HG03342 (cell line): ENCODE measurements at regions not wholly inside any gene's neighbourhood (a gene's known extent, or its start where the extent isn't known, plus 50 kb on each side); places are given as distances from the start of the nearest gene placed in this dataset.

Experiments used
- ATAC-seq: cut with Tn5 transposase; IDR thresholded peaks from one replicate; pipeline ENCODE4 v1.9.1; 2021; ENCODE audit warnings: mild to moderate bottlenecking, moderate library complexity; ENCODE audit not compliant: unreplicated experiment

DNA sequence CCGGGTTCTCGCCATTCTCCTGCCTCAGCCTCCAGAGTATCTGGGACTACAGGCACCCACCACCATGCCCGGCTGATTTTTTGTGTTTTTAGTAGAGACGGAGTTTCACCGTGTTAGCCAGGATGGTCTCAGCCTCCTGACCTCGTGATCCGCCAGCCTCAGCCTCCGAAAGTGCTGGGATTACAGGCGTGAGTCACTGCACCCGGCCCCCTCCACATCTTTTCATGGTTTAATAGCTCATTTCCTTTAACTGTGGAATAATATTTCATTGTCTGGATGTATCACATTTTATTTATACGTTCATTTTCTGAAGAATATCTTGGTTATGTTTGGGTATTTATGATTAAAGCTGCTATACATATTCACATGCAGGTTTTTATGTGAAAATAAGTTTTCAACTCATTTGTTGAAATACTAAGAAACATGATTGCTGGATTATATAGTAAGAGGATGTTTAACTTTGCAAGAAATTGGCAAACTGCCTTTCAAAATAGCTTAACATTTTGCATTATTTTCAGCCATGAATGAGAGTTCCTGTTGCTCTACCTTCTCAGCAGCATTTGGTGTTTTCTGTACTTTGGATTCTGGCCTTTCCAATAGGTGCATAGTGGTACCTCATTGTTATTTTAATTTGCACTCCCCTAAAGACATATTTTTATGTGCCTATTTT lies 591.9 kb downstream of the TECRL start:
- ATAC-seq: no peak

DNA sequence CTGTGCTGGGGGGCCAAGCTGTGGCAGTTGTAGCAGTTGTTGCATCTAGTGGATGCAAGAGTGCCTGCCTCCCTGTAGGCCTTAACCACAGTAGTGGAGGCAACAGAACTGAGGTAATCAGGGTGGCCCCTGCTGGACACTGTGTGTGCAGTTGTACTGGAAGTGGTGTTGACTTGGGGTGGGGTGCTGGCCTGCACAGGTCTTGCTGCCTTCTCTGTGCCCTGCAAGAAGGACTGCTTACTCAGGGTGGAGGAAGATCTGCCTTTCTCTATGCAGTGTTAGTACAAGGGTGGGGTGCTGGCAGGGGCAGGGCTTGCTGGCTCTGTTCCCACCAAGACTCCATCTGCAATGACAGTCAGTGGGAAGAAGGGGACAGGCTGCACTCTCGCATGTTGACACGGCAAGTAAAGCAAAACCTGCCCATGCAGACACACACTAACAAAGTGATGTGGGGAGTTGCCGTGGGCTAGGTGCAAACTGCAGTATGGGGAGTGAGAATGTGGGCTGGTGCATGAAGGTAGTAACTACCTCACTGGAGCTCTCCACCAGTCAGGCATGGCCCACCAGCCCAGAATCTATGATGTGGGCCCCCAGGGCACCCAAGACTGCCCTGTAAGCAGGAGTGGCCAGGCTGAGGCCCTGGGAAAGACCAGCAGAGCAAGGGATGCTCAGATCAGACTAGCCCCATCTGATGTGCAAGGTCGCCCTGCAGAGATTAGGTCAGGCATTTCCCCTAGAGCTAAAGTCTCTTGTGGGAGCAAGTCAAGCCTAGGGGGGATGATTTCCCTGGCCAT lies 594.9 kb downstream of the TECRL start:
- ATAC-seq: no peak

DNA sequence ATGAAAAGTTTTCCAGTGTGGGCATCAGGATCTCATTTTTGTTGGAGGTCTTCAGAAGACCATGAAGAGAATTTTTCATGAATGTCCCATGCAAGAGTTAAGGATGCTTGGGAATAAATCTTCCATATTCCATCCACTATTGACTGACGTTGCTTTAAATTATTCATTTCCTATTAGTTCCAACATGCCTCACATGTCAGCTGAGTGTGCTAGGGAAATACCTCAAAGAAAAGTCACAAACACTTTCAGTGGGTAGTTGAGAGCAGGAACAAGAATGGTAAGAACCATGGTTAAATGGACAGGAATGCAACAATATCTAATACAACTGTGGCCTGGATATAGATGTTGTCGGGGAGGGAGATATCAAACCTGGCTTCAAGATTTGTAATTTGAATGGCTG lies 610.1 kb downstream of the TECRL start:
- no peak for ATAC-seq

DNA sequence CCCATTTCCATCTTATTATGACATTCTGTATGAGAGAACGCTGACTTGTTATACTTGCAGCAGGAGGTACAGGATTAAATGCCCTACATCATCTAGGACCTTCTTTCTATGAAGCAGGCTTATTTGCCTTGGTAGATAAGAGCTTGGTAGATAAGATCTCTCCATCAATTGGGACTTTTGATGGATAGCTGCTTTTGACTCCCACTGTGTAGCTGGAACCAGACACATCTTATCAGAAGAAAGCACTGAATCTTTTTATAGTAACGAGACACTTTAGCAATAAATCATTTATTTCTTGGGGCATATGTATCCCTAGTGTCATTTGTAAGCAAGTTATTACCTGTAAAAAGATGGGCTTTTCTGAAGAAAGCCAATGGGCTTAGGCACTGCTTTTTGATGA lies 613.9 kb downstream of the TECRL start:
- ATAC-seq: no peak

DNA sequence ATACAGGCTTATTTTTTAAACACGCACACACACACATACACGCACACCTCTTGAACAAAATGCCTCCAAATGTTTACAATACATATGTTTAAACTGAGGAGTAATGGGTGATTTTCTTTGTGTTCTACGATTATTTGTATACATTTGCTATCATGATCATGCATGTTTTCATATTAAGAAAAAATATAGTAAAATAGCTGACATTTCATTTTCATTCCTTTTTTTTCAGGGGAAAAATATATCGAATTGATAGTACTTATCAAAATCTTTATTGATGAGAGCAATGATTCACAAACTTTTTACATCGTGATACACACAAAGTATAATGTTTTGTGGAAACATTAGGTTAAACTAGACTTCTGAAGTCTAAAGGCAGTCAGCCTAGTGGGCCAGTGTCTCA lies 618.9 kb downstream of the TECRL start:
- ATAC-seq: no peak

DNA sequence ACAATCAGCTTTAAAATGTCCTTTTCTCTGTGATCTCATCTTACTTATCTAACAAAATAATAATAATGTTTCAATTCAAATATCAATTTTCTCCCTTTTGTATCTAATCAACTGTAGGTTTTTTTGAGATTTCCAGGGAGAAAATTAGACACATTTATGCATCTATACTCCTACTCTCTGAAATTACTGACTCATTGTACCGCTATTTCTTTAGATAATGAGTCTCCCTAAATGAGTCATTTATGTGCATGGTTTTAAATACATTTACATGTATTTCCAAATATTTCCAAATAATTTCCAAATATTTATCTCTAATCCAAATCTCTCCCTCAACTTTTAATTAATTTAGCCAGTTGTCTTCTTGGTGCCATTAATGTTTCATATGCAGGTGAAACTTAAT lies 621.0 kb downstream of the TECRL start:
- ATAC-seq: no peak

DNA sequence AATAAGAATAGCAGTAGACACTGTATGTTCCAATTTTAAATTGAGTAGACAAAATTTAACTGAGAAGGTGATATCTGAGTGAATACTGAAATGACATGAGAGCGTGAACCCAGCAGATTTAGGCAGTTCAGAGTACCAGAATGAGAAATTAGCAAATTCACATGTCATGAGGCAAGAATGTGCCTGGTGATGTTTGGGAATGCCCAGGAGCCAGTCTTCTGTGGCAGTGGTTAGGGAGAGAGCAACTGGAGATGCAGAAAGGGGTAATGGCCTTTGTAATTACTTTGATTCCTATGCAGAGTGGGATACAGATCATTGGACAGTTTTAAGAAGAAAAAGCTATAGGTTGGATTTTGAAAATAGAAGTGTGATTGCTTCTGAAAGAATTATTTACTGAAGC lies 621.9 kb downstream of the TECRL start:
- no peak for ATAC-seq

DNA sequence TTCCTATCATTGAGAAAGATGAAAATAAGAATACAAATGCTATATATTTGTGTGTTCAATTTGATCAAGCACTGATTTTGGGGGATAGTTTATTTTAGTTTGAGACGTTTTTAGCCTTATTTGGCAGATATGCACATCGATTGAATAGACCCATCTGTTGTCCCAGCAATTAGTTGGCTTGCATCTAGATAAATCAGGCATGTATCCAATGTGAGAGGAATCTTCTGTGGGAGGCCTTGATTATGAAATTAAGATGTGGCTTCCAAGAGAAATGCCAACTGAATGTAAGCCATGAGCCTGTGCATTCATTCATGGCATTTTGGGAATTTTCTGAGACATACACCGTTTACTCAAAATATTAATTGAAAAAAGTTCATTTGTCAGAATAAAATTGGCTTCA lies 623.1 kb downstream of the TECRL start:
- ATAC-seq: no peak

DNA sequence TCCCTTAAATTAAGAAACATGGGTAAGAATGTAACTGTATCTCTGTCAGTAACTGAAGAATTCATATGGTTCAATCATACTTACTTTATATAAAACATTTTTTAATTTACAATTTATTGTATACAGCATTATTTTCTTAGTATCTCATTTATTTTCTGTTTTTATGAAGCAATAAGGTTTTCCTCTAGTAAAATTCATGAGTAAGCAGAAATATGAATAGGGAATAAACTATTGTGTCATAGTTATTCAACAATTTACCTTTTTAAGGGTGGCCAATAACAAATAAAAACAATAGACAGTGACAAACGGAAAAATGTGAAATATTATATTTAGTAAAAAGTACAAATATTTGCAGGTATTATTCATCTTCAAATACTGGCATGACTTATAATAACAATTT lies 624.4 kb downstream of the TECRL start:
- ATAC-seq: no peak

DNA sequence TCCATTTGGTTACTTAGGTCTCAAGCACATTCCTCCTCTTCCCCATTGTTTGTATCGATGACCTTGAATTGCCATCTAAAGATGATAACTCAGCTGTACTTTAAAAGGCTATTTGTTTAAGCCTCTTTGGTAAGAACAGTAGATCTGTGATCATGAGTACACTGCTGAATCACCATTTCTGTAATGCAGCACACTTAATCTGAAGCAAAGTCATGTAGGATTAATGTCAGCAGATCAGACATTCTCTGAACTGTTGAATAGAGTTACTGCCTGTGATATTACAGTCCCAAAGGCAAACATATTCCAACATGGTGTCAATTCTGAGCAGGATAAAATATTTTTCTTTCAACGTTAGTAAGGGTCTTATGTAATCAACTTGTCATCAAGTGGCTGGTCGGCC lies 631.6 kb downstream of the TECRL start:
- ATAC-seq: no peak

DNA sequence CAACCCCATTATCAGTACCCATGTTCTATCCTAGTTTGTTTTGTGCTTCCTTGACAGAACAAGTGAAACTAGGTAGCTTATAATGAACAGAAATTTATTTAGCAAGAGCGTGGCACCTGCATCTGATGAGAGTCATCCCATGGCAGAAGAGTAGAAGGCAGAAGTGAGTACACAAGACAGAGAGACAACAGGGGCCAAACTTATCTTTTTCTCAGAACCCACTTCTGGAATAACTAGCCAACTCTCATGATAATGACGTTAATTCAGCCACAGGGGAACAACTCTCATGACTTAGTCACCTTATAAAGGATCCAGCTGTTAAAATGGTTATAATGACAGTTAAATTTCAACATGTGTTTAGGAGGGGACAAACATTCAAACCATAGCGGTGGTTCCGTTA lies 644.9 kb downstream of the TECRL start:
- no peak for ATAC-seq

DNA sequence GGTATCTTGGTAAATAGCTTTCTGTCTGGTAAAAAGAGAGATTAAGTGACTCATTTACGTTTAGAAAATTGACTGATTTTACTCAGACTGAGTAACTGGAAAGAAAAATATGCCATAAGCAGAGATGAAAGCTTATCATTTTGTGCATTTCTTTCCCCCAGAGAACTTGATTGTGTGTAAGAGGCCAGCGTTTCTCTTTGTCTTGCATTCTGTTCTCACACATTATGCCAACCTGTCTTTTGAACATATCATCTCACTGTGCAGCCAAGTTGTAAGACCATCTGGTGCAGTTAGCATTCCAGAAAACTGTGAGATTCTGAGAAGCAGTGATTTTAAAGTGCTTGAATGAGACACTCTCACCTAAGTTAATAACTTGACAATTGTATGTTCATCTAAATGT lies 651.3 kb downstream of the TECRL start:
- ATAC-seq: no peak

DNA sequence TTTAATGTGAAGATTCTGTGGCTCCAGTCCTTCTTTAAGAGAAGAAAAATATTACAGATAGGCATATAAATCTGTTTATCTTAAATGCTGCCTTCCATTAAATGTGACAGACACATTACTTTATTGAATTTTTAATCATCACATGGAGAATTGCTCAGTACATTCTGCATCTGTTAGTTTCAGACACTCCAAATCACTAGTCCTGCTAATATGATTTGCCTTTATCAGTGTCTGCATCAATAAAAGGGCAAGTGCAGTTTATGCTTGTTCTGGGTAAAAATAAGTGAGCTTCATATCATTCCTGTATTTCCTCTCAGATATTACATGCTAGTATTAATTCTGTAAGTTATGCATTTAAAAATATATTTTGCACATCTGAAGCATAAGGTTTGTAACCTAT lies 666.4 kb downstream of the TECRL start:
- no peak for ATAC-seq

DNA sequence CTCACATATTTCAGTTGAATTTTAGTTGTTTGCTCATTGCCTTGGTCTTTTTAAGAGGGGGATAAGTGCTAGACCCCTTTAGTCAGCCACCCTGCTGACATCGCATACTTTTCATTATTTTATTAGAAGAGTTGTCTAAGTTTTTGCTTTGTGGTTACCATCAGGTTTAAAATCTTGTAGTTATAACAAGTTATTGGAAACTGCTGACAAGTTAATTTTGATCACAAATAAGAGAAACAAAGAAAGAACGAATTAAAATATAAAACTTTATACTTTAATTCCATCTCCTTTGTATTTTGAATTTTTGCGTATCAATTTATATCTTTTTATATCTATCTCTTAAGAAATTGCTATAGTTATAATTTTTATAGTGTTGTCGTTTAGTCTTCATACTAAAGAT lies 679.7 kb downstream of the TECRL start:
- no peak for ATAC-seq

DNA sequence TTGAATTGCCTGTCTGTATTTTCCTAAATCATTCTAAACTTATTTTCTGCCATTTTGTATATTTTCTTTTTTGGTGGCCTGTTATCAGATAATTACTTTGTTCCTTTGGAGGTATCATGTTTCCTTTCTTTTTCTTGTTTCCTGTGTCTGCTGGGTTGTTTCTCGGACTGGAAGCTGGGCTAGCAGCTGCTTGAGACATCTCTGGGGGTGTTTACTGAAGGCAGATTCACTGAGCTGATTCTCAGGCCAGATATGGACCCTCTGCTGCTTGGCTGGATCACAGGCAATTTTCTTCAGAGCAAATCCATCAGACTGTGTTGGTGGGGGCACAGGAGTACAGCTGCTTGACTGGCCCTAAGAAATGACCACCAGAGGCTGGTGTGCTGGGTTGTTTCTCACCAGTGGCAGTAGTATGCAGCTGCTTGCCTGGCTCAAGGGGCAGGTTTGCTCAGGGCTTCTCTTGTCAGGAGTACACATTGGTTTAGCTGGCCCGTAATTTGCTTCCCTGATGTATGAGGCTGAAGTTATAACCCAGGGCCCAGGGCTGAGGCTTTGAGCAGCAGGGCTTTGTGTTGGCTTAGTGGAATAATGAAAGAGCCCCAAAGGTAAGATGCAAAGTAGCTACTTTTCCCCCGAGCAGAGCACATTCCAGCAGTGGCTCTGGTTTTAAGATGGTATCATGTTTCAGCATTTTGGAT lies 680.6 kb downstream of the TECRL start:
- ATAC-seq: no peak

DNA sequence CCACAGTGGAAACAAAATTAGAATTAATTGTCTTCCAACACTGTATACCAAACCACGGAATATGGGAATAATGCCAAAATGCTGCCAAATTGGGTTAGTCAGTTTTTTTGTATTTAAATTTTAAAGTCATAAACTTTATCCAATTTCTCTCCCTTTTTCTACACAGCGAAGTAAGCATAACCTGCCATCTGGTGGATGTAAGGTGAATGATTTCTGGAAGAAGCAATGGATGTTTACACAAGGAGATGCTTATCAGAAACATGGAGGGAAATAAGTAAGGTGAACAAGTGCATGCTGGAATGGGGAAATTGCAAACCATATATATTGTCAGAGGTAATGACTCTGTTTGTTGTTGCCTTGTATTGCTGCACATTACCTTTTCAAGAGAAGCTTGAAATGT lies 691.9 kb downstream of the TECRL start:
- no peak for ATAC-seq

DNA sequence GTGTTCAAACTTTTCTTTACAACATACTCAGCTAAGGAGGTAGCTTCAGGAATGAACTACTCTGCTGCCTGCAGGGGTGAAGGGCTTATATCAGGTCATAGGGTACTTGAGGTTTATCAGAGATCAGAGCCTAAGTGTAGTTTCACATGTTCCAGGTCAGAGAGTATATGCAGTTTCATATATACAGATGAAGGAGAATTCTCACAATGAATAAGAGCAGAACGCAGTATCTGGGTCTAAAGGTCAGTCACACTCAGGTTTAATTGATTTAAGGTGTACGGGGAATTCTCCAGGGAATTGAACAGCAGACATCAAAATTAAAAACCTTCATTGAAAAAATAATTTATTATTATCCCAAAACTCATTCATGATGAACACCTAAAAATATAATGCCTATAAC lies 700.6 kb downstream of the TECRL start:
- ATAC-seq: no peak

DNA sequence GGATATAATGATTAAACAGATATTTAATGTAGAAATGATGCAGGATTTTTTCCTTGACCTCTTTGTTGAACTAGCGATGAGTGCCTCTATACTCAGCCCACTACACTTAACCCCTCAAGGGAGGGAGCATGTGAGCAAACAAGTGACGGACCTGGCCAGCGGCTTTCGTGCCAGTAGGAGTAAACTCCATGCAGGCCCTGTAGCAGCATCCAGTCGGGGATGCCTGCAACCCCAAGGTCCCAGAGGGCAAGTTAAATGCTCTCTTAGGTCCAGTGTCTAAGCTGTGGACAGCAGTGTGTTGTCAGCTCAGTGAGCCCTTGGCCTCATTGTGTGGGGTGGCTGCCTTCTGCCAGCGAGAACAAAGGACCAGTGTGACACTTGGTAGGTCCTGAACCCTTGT lies 708.7 kb downstream of the TECRL start:
- no peak for ATAC-seq

DNA sequence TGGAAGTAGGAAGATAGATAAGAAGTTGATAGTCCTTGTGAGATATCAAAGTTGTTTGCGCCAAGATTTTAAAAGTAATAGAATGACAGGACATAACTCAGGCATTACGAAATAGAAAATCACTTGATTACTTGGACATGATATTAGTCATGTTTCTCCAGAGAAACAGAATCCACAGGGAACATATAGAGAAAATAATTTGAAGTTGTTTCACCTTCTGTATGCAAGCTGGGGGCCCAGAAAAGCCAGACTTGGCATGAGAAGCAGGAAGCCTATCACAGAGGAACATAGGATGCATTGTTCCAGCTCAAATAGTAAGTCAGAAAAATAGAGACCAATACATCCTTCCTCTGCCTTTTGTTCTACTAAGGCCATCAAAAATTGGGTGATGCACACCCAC lies 715.9 kb downstream of the TECRL start:
- ATAC-seq: no peak

DNA sequence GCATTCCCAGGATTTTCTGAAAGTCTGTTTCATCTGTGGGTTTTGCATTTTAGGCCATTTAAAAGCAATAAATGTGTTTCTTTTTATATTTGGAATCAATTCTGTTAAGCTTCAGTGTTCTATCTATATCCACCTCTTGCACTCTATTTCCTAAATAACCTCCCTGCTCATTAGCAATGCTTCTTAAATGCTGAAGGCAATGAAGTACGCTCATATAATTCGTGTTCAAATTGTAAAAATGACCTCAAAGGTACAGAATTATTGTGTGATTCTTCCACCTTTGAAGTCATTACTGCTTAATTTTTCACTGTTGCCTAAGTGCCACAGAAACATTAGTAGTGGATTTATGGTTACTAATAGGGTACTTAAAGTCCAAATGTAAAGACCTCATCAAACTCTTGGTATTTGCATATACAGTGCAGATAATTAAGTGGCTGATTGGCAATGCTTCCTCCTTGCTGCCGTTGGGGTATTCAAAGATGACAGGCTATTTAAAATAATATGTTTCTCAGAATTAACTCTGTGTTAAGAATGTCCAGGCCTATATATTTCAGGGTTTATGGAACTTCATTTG lies 730.8 kb downstream of the TECRL start:
- ATAC-seq: no peak

DNA sequence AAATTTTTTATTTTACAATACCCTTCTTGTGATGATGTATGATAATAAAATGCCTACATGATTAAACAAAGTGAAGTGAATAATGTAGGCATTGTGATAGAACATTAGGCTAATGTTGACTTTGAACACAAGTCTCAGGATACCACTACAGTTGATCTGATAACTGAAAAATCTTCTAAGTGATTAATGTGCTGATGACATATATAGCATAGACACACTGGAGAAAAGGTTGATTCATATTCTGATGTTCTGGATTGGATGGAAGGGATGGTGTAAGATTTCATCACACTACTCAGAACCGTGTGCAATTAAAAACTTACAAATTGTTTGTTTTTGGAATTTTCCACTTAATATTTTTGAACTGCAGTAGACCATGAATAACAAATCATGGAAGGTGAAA lies 738.5 kb downstream of the TECRL start:
- no peak for ATAC-seq

DNA sequence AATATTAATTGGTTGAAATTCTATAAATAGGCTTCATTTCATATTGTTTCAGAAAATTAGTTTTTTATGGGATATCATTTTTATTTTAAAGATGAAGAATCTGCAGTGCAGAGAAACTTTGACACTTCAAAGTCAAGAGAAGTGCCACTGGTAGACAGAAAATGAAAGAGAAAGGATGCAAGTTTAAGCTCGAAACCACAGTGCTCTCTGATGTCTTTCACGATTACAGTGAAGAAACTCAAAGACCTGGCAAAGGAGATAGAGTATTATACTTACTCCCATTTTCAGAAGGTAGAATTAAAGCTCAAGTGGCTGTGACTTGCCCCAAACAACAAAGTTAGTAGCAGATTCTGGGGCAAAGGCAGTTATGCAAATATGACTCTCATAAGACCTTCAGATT lies 745.4 kb downstream of the TECRL start:
- ATAC-seq: peak; percentile 59
